HG03039 (cell line): ENCODE measurements at regions not wholly inside any gene's neighbourhood (a gene's known extent, or its start where the extent isn't known, plus 50 kb on each side); places are given as distances from the start of the nearest gene placed in this dataset.

Experiments used
- ATAC-seq: cut with Tn5 transposase; IDR thresholded peaks from one replicate; pipeline ENCODE4 v1.9.1; 2021; ENCODE audit warnings: mild to moderate bottlenecking, moderate library complexity; ENCODE audit not compliant: unreplicated experiment

DNA sequence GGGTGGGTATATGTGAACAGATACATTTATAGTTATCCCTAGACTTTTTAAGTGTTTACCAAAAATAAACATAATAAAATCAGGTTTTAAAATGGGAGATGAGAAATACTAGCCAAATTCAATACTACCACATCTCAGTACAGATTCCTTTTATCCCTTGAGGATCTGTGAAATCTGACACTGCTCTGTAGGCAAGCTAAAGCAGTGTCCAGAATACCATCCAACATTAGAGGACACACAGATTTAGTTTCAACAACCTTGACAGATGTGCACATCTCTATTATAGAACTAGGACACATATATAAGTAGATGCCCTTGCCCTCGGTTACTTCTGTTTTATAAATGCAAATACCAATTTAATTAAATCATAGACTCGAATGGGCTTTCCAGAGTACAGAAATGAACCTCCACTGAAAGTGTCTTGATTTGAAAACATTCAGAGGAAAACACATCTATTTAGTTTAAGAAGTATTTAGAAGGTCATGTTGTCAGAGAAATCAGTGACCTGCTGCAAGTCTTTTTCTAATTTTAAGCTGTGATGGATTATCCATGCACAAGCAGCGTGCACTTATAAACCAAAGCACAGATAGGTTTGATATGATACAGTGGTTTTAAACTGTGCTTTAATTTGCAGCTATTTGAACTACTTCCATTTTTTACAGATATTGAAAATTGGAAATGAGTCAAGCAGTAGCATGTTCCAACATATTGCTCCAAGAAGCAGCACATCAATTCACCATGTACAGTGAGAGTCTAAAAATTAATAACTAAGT is 156.3 kb upstream of the EPHA7 start:
- ATAC-seq: no peak

GRCh38 chr6:93574299-93574698 is 154.9 kb upstream of the EPHA7 start:
- no peak for ATAC-seq

GRCh38 chr6:93571346-93571745 is 152.0 kb upstream of the EPHA7 start:
- ATAC-seq: no peak

DNA sequence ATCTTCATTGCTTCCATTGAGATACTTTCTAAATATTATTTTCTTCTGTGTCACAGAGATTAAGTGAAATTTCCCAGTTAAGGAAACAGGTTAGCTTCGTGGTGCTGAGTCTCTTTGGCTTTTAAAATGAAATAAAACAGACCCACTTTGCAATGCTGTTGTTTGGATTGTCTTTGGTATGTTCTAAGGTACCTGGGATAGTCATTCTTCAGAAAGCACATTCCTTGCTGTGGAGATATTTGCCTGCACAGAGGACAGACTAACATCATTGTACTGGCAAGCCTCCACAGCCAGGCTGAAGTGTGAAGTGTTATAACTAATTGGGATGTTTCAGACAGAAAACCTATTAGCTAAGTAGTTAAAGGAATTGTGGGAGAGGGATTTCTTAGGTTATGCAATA is 148.8 kb upstream of the EPHA7 start:
- no peak for ATAC-seq

GRCh38 chr6:93567164-93567563 is 147.8 kb upstream of the EPHA7 start:
- no peak for ATAC-seq

- ATAC-seq: no peak
These were observed 146.9 kb upstream of the EPHA7 start for GRCh38 chr6:93566285-93566684.

DNA sequence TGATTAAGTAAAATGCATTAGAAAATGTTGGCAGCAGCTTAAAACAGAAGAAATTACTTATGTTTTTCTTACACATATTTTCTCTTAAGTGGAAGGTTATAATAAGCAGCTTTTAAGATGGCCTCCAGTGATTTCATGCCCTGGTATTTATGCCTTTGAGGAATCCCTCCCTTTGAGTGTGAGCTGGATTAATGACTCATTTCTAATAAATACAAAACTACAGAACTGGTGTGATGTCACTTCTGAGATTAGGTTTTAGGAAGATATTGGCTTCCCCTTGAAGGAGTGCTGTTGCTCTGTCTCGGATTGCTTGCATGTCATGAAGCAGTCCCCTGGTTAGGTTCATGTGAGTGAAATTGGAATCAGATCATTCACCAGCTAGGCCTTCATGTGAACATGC is 143.2 kb upstream of the EPHA7 start:
- ATAC-seq: no peak

- ATAC-seq: no peak
These were observed 135.9 kb upstream of the EPHA7 start for GRCh38 chr6:93555292-93555691.

GRCh38 chr6:93554018-93554417 is 134.7 kb upstream of the EPHA7 start:
- ATAC-seq: no peak

GRCh38 chr6:93550551-93551276 is 131.4 kb upstream of the EPHA7 start:
- ATAC-seq: no peak

DNA sequence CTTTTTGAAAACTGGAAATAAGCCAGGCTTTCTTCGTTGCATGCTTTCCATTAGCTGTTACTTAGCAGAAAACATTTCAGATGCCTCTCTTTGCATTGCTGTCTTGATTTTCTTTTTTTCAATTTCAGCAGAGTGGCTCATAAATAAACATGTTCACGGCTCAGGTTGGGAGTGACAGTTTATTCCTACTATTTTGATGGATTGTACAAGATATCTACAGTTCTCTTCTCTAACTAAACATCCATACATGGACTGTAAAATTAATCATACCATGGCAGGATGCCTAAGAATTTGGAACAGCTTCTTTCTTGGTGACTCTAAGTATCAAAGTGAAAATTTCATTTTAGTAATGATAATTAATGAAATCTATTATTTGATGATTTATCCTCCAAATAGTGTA is 130.5 kb upstream of the EPHA7 start:
- no peak for ATAC-seq

- no peak for ATAC-seq
These were observed 105.5 kb upstream of the EPHA7 start for GRCh38 chr6:93524671-93525451.

DNA sequence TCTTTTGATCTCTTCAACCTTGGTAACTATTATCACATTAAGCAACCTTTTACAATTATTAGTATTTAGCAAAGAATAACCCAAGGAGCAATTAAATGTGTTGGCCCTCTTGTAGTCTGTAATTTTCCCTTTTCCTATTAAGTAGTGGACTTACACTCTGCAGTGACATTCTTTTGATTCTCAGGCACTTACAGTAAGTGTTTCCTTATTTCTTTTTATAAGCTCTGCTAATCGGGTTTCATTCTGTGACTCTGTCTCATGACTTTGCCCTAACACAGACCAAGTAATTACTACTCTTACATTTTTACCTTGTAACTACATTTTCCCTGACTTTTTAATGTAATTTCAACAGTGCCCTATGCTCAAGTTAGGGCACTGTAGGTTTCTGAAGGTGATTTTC is 104.0 kb upstream of the EPHA7 start:
- no peak for ATAC-seq

- ATAC-seq: no peak
These were observed 97.1 kb upstream of the EPHA7 start for GRCh38 chr6:93516441-93516840.

DNA sequence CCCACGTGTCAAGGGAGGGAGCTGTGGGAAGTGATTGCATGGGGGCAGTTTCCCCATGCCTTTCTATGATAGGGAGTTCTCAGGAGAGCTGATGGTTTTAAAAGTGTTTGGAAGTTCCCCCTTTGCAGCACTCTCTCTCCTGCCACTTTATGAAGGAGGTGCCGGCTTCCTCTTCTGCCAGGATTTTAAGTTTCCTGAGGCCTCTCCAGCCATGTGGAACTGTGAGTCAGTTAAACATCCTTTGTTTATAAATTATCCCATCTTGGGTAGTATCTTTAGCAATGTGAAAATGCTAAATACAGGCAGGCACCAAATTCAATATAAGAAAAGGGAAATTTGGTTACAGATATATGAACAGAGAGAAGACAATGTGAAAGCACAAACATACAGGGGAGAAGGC is 96.4 kb upstream of the EPHA7 start:
- no peak for ATAC-seq

GRCh38 chr6:93498713-93499112 is 79.4 kb upstream of the EPHA7 start:
- no peak for ATAC-seq

GRCh38 chr6:93496548-93496947 is 77.2 kb upstream of the EPHA7 start:
- no peak for ATAC-seq

GRCh38 chr6:93494057-93494456 is 74.7 kb upstream of the EPHA7 start:
- ATAC-seq: no peak

DNA sequence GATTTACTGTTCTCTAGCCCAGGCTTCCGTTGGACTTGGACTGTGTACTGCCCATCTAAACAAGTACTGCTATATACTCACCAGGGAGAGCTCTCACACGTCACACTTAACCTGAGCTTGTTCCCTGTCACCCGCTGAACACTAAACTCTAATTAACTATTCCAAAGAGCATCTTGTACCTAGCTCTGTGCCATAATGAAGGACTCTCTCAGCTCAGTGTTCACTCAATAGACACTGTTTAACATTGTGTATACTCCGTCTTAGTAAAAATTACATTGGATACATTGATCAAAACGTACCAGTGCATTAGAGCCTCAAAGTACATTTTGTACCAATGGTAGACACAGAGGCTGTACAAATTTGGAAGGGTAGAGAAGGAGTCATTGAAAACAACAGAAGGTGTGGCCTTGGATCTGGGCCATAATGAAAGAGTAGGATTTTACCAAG is 55.4 kb upstream of the EPHA7 start:
- ATAC-seq: no peak

DNA sequence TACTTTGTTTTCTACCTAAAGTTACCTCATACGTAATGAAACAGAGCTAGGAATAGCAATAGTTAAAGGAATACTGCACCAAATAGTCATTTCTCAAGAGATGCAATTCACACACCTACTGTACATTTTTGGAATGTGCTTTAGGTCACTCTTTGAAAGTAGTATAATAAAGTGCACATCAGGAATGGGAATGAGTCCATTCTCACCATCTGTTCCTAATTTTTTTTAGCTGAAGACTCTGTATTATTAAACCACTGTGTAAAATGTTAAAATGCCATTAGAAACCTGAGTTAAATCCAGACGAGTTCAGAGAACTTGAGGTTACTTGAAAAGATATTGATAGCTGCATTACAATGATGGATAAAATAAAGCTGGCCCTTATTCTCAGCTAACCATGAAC is 51.9 kb upstream of the EPHA7 start:
- ATAC-seq: no peak
